ENCODE measurements at regions not wholly inside any gene's neighbourhood (a gene's known extent, or its start where the extent isn't known, plus 50 kb on each side); places are given as distances from the start of the nearest gene placed in this dataset.

- H3K27me3 Mint-ChIP-seq (ENCODE audit: unreplicated experiment), result no peaks in the 10 kb centered on the region
- no peaks in the 10 kb centered on the region for H3K4me1 Mint-ChIP-seq (ENCODE audit: low read depth, unreplicated experiment)
- H3K9me3 Mint-ChIP-seq (ENCODE audit: unreplicated experiment), result no peaks in the 10 kb centered on the region
- H3K36me3 Mint-ChIP-seq (ENCODE audit: unreplicated experiment), result no peaks in the 10 kb centered on the region
- H3K27ac Mint-ChIP-seq (ENCODE audit: unreplicated experiment), result no peak overlapping the region
- TF ChIP-seq CTCF (IDR thresholded peaks at IDR 0.05; ENCODE audit: partially characterized antibody, unreplicated experiment), result no peak
- no peak overlapping the region for H3K4me3 Mint-ChIP-seq (ENCODE audit: unreplicated experiment)
- no peak for DNase-seq
These were observed 1074.1 kb downstream of the BCL11B start for GRCh38 chr14:98197933-98198332.

GRCh38 chr14:98198385-98198784, 1073.6 kb downstream of the BCL11B start:
- no peak for TF ChIP-seq CTCF (IDR thresholded peaks at IDR 0.05; ENCODE audit: partially characterized antibody, unreplicated experiment)
- Mint-ChIP-seq H3K27ac (ENCODE audit: unreplicated experiment) (no peak overlapping the region), H3K36me3 (ENCODE audit: unreplicated experiment) (no peaks in the 10 kb centered on the region), H3K4me3 (ENCODE audit: unreplicated experiment) (no peak overlapping the region), H3K27me3 (ENCODE audit: unreplicated experiment) (no peaks in the 10 kb centered on the region), H3K9me3 (ENCODE audit: unreplicated experiment) (no peaks in the 10 kb centered on the region), H3K4me1 (ENCODE audit: low read depth, unreplicated experiment) (no peaks in the 10 kb centered on the region)
- DNase-seq, result no peak

GRCh38 chr14:98200601-98201000, 1071.4 kb downstream of the BCL11B start:
- Mint-ChIP-seq H3K4me1 (ENCODE audit: low read depth, unreplicated experiment) (no peaks in the 10 kb centered on the region), H3K4me3 (ENCODE audit: unreplicated experiment) (no peak overlapping the region), H3K9me3 (ENCODE audit: unreplicated experiment) (no peaks in the 10 kb centered on the region), H3K36me3 (ENCODE audit: unreplicated experiment) (no peaks in the 10 kb centered on the region), H3K27me3 (ENCODE audit: unreplicated experiment) (no peaks in the 10 kb centered on the region), H3K27ac (ENCODE audit: unreplicated experiment) (no peak overlapping the region)
- DNase-seq, result no peak
- no peak for TF ChIP-seq CTCF (IDR thresholded peaks at IDR 0.05; ENCODE audit: partially characterized antibody, unreplicated experiment)

GRCh38 chr14:98203421-98203820, 1068.6 kb downstream of the BCL11B start:
- no peak overlapping the region for H3K4me3 Mint-ChIP-seq (ENCODE audit: unreplicated experiment)
- no peak for TF ChIP-seq CTCF (IDR thresholded peaks at IDR 0.05; ENCODE audit: partially characterized antibody, unreplicated experiment)
- no peaks in the 10 kb centered on the region for H3K9me3 Mint-ChIP-seq (ENCODE audit: unreplicated experiment)
- H3K4me1 Mint-ChIP-seq (ENCODE audit: low read depth, unreplicated experiment), result no peaks in the 10 kb centered on the region
- no peak overlapping the region for H3K27ac Mint-ChIP-seq (ENCODE audit: unreplicated experiment)
- no peak for DNase-seq
- no peaks in the 10 kb centered on the region for H3K36me3 Mint-ChIP-seq (ENCODE audit: unreplicated experiment)
- H3K27me3 Mint-ChIP-seq (ENCODE audit: unreplicated experiment), result no peaks in the 10 kb centered on the region

GRCh38 chr14:98204139-98204538, 1067.9 kb downstream of the BCL11B start:
- DNase-seq, result no peak
- no peaks in the 10 kb centered on the region for H3K9me3 Mint-ChIP-seq (ENCODE audit: unreplicated experiment)
- TF ChIP-seq CTCF (IDR thresholded peaks at IDR 0.05; ENCODE audit: partially characterized antibody, unreplicated experiment), result no peak
- no peaks in the 10 kb centered on the region for H3K27me3 Mint-ChIP-seq (ENCODE audit: unreplicated experiment)
- H3K4me3 Mint-ChIP-seq (ENCODE audit: unreplicated experiment), result no peak overlapping the region
- H3K4me1 Mint-ChIP-seq (ENCODE audit: low read depth, unreplicated experiment), result no peaks in the 10 kb centered on the region
- no peak overlapping the region for H3K27ac Mint-ChIP-seq (ENCODE audit: unreplicated experiment)
- no peaks in the 10 kb centered on the region for H3K36me3 Mint-ChIP-seq (ENCODE audit: unreplicated experiment)
